Ovary (tissue), 3 donors: ENCODE measurements at regions not wholly inside any gene's neighbourhood (a gene's known extent, or its start where the extent isn't known, plus 50 kb on each side); places are given as distances from the start of the nearest gene placed in this dataset.

Source experiments
- EP300 ChIP-seq: sonication (generic); formaldehyde crosslinking; IDR thresholded peaks from one replicate; pipeline ENCODE4 v1.6.1; 2017; ENCODE audit warnings: antibody characterized with exemption
- POLR2A ChIP-seq: fragments of 450-650 bp; IDR thresholded peaks from one replicate; pipeline ENCODE4 v1.6.1; 2017; ENCODE audit warnings: antibody characterized with exemption, mild to moderate bottlenecking, moderate library complexity
- TF ChIP-seq, protein P1 (sequence below), 3 donors: fragments of 450-650 bp in 2 of 3; fragments of 200-600 bp in 1 of 3; IDR thresholded peaks; one replicate each; pipeline versions ENCODE4 v1.5.1 to v1.8.0; 2016 to 2022; ENCODE audit warnings: antibody characterized with exemption in 3 of 3, mild to moderate bottlenecking in 1 of 3
- donor health status: DM: no; HTN: no; CAD: no.

GRCh38 chr6:51013376-51013775 is 194.7 kb downstream of the TFAP2B start:
- TF ChIP-seq, protein P1, sequence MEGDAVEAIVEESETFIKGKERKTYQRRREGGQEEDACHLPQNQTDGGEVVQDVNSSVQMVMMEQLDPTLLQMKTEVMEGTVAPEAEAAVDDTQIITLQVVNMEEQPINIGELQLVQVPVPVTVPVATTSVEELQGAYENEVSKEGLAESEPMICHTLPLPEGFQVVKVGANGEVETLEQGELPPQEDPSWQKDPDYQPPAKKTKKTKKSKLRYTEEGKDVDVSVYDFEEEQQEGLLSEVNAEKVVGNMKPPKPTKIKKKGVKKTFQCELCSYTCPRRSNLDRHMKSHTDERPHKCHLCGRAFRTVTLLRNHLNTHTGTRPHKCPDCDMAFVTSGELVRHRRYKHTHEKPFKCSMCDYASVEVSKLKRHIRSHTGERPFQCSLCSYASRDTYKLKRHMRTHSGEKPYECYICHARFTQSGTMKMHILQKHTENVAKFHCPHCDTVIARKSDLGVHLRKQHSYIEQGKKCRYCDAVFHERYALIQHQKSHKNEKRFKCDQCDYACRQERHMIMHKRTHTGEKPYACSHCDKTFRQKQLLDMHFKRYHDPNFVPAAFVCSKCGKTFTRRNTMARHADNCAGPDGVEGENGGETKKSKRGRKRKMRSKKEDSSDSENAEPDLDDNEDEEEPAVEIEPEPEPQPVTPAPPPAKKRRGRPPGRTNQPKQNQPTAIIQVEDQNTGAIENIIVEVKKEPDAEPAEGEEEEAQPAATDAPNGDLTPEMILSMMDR (IDR thresholded peaks at IDR 0.05) = no peak
- TF ChIP-seq EP300 (no peak), POLR2A (no peak)
